ENCODE measurements at regions not wholly inside any gene's neighbourhood (a gene's known extent, or its start where the extent isn't known, plus 50 kb on each side); places are given as distances from the start of the nearest gene placed in this dataset.

- no peak for TF ChIP-seq NFRKB (IDR thresholded peaks at IDR 0.05)
- TF ChIP-seq CTBP1 (IDR thresholded peaks at IDR 0.05; ENCODE audit: borderline replicate concordance) = no peak
- TF ChIP-seq SP1 (IDR thresholded peaks at IDR 0.05) = no peak
- no peak for TF ChIP-seq SUZ12 (IDR thresholded peaks at IDR 0.05)
- no peak for TF ChIP-seq BHLHE40 (IDR thresholded peaks at IDR 0.05; ENCODE audit: borderline replicate concordance)
- no peak for TF ChIP-seq ELF4 (IDR thresholded peaks at IDR 0.05)
- no peak for TF ChIP-seq FOXA1 (IDR thresholded peaks at IDR 0.05)
- TF ChIP-seq ARNT (IDR thresholded peaks at IDR 0.05) = no peak
- no peak for TF ChIP-seq TARDBP (IDR thresholded peaks at IDR 0.05)
- TF ChIP-seq HDGF (IDR thresholded peaks at IDR 0.05; ENCODE audit: borderline replicate concordance) = no peak
- no peak for TF ChIP-seq ZNF384 (IDR thresholded peaks at IDR 0.05)
Measured at GRCh38 chr16:13453325-13453724, 466.6 kb upstream of the ERCC4 start.

Data from HEK293T (cell line).